Body of pancreas (tissue), 4 donors: ENCODE measurements at regions not wholly inside any gene's neighbourhood (a gene's known extent, or its start where the extent isn't known, plus 50 kb on each side); places are given as distances from the start of the nearest gene placed in this dataset.

Experiments used
- CTCF ChIP-seq, 7 experiments: fragments of 450-650 bp in 4 of 7; fragments of 200-600 bp in 3 of 7; sonication (generic) in 3 of 7; IDR thresholded peaks; one replicate each; pipeline ENCODE4 v1.5.1; 2016 to 2019; ENCODE audit warnings: antibody characterized with exemption in 7 of 7
- POLR2A ChIP-seq, 3 donors: fragments of 450-650 bp; IDR thresholded peaks; one replicate each; pipeline ENCODE4 v1.6.1; 2016; ENCODE audit warnings: antibody characterized with exemption in 3 of 3, mild to moderate bottlenecking in 2 of 3

- TF ChIP-seq CTCF (IDR thresholded peaks at IDR 0.05) (no peak), POLR2A (IDR thresholded peaks at IDR 0.05) (no peak)
These were observed 941.6 kb downstream of the NLGN4Y start for GRCh38 chrY:15465880-15466279.
